Fibroblast of mammary gland (primary cell): ENCODE measurements at regions not wholly inside any gene's neighbourhood (a gene's known extent, or its start where the extent isn't known, plus 50 kb on each side); places are given as distances from the start of the nearest gene placed in this dataset.

ENCODE experiments used
- DNase-seq: peaks from one replicate; pipeline ENCODE4 v3.0.0-alpha.2; 2010; ENCODE audit warnings: low read depth
- H3K4me3 ChIP-seq: 2 replicates; pipeline ENCODE4 v1.5.1; 2011; ENCODE audit warnings: low read depth, mild to moderate bottlenecking, low read length, moderate library complexity; ENCODE audit not compliant: control insufficient read depth
- CTCF ChIP-seq: conservative IDR thresholded peaks from 2 replicates; pipeline ENCODE4 v1.5.1; 2011; ENCODE audit warnings: low read depth, low read length, inconsistent platforms; ENCODE audit not compliant: control insufficient read depth, insufficient read depth

GRCh38 chr6:22119500-22119899, 177.3 kb downstream of the PRL start:
- no peak for TF ChIP-seq CTCF
- DNase-seq = no peak
- no peak overlapping the region for H3K4me3 ChIP-seq

DNA sequence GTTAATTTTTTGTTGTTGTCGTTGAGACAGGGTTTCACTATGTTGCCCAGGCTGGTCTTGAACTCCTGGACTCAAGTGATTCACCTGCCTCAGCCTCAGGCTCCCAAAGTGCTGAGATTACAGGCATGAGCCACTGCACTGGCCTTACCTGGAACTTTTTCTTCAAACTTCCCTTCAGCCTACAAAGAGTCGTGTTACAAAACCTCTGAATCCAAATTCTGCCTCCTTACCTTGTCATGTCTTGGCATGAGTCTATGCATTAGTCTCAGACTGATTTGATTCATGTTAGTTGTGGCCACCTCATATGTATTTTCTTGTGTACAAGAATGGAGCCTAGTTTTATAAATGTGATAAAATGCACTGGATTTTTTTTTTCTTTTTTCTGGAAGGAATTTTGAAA, 172.1 kb downstream of the PRL start:
- no peak for TF ChIP-seq CTCF
- DNase-seq = no peak
- no peak overlapping the region for H3K4me3 ChIP-seq

- no peak for TF ChIP-seq CTCF
- H3K4me3 ChIP-seq = no peak overlapping the region
- no peak for DNase-seq
Observed at GRCh38 chr6:22126910-22127309, 169.9 kb downstream of the PRL start.

DNA sequence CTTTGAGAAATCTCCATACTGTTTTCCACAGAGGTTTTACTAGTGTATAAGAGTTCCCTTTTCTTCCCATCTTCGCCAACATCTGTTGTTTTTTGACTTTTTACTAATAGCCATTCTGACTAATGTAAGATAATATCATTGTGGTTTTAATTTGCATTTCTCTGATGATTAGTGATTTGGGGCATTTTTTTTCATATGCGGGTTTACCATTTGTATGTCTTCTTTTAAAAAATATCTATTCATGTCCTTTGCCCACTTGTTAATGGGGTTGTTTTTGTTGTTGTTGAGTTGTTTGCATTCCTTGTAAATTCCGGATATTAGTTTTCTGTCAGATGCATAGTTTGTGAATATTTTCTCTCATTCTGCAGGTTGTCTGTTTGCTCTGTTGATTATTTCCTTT, 167.1 kb downstream of the PRL start:
- no peak for TF ChIP-seq CTCF
- DNase-seq = no peak
- no peak overlapping the region for H3K4me3 ChIP-seq

GRCh38 chr6:22132656-22133055, 164.2 kb downstream of the PRL start:
- H3K4me3 ChIP-seq = no peak overlapping the region
- no peak for TF ChIP-seq CTCF
- DNase-seq = no peak

DNA sequence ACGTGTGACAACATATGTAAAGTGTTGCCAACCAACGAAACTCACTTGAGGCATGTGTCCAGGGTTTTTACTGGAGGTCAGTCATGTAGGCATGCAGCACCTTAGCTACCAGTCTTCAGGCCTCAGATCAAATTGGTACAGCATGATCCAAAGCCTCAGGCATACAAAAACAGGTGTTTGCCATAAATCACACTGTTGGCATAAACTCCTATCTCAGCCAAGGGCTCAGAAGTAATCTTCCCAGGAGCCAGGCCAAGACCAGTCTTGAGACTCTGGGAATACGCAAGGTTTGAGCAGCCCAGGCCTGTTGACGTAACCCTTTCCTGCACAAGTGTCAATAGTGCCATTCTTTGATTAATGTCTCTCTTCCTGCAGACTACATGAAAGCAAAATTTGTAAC, 163.5 kb downstream of the PRL start:
- DNase-seq = no peak
- H3K4me3 ChIP-seq = no peak overlapping the region
- no peak for TF ChIP-seq CTCF

DNA sequence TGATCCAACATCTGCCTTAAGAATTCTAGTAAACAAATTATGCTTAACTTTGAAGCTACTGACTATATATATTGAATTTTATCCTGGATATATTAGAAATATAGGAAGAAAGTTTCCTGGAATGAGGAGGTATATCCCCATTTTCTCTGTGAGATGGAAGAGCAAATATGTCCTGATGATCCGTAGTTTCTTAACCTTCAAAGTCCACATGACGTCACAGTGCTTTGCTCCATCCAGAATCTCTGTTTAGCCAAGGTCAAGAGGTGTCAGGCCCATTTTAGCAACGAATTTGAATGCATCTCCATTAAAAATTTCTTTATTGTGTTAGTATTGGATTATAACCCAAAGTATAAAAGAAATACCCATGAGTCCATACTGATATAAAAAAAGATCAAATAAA, 162.5 kb downstream of the PRL start:
- DNase-seq = no peak
- TF ChIP-seq CTCF = no peak
- H3K4me3 ChIP-seq = no peak overlapping the region
